ENCODE measurements at regions not wholly inside any gene's neighbourhood (a gene's known extent, or its start where the extent isn't known, plus 50 kb on each side); places are given as distances from the start of the nearest gene placed in this dataset.

GRCh38 chr6:1066449-1067090 lies 245.3 kb upstream of the FOXQ1 start:
- Mint-ChIP-seq H3K27me3 (peaks cover 30% of the 10 kb centered on the region), H3K27ac (no peak overlapping the region), H3K4me3 (no peak overlapping the region), H3K9me3 (no peaks in the 10 kb centered on the region), H3K4me1 (no peaks in the 10 kb centered on the region)
- DNase-seq (no peak), ATAC-seq (no peak)

DNA sequence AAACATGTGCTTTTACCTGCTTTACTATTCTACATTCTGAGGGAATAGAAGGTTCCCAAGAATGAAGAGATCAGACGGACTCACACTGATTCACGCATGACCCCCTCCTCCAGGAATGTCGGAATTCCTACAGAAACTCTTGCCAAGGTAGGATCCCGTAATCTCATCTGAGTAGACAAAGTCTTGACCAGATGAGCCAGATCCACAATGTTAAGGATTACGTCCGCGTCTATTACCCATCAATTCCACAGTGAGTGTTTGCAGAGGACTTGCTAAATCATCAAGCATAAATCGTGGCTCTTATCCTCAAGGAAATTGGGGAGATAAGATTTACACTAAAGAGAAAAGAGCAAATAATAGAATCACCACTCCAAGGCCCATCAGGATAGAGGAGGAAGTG lies 245.9 kb upstream of the FOXQ1 start:
- H3K27ac Mint-ChIP-seq = no peak overlapping the region
- no peaks in the 10 kb centered on the region for H3K9me3 Mint-ChIP-seq
- peaks cover 33% of the 10 kb centered on the region for H3K27me3 Mint-ChIP-seq
- no peak for ATAC-seq
- DNase-seq = no peak
- H3K4me3 Mint-ChIP-seq = no peak overlapping the region
- no peaks in the 10 kb centered on the region for H3K4me1 Mint-ChIP-seq

DNA sequence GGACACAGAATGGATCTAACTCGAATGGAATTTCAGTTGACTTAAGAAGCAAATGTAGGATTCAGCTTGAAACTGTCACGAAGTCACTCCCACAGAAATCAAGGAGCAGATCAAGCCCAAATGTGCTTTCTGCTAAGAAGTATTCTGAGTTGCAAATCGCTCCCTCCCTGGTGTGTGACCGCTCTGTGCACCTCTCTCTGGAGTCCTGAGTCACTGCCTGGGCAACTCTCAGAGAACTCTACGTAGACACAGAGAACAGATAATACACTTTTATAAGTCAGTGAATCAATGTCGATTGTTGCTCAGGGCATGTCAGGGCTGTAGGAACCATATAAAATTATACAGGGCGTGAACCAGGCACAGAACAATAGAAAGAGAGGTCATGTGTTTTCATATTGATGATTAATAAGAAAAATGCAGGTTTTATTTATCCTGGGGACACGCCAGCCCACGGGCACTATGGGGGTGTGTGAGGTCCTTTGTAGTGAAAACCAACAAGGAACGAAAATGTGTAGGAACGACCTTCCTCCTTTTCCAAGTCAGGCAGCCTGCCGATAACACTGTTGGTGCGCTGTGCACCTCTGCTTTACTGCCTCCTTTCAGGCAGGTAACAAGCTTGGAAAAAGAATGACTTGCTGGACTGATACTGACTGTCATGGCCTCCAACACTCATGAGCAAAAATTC lies 248.1 kb upstream of the FOXQ1 start:
- Mint-ChIP-seq H3K9me3 (no peaks in the 10 kb centered on the region), H3K4me3 (no peak overlapping the region), H3K4me1 (no peaks in the 10 kb centered on the region), H3K27me3 (peaks cover 15% of the 10 kb centered on the region), H3K27ac (no peak overlapping the region)
- no peak for DNase-seq
- no peak for ATAC-seq

DNA sequence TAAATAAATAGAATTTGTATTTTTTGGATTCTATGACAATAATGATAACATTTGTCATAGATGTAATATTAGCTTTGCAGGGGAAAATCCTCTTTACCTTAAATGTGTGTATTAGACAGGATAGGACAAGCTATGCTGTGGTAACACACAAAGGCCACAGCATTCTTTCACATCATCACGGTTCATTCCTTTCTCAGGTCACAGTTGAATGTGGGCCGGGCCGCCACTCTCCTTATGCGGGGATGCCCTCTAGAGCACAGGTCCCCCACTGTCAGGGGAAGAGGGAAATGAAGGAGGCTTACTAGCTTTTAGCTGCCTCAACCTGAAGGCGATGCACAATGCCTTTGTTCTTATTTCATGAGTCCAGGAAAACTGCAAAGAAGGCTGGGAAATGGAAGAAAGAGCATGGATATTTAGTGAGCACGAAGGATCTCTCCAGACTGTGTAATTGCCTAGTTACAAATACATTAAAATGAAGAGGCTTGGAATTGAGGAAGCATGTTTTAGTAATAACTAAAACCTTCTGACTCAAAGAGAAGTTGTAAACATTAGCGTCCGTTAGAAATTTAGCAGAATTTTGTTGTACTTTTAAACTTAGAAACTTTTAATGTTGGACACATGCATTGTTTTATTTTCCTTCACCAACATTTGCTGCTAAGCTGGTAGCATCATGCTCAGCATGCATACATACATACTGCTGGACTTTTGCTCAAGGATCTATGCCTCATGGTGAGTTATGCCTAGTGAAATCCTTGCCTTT lies 248.9 kb upstream of the FOXQ1 start:
- Mint-ChIP-seq H3K27me3 (peaks cover 12% of the 10 kb centered on the region), H3K9me3 (no peaks in the 10 kb centered on the region), H3K4me1 (no peaks in the 10 kb centered on the region), H3K27ac (no peak overlapping the region), H3K4me3 (no peak overlapping the region)
- ATAC-seq (peak; percentile 48), DNase-seq (no peak)

GRCh38 chr6:1059596-1059995 lies 252.3 kb upstream of the FOXQ1 start:
- no peaks in the 10 kb centered on the region for H3K4me1 Mint-ChIP-seq
- no peak for ATAC-seq
- H3K9me3 Mint-ChIP-seq = no peaks in the 10 kb centered on the region
- H3K27me3 Mint-ChIP-seq = peaks cover 12% of the 10 kb centered on the region
- H3K27ac Mint-ChIP-seq = no peak overlapping the region
- no peak for DNase-seq
- no peak overlapping the region for H3K4me3 Mint-ChIP-seq

DNA sequence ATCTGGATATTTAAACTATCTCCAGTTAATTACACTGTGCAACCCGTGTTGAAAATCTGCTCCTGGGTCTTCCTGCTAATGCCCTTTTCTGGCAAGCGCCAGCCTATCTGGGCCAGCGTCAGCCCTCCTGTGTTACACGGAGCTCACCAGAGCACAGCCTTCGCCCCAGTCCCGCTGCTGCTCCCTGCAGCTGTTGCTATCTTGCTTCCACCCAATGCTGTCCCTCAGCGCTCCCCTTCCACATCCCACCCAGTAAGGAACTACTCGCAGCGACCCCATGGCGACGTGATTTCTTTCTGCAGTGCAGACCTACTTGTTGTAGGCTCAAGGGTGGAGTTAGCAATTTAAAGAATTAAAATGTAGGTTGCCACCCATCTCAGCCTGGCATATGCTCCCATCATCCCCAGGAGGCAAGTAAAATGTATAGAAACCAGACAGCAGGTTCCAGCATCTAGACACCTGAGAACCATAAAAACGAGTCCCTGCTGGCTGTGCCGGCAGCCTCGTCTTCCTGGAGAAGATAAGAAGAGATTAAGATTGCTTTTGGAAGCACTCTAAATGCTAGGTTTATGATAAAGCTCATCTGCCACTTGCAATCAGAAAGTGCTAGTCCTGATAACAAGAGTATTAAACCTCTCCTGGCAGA lies 254.3 kb upstream of the FOXQ1 start:
- DNase-seq (no peak), ATAC-seq (no peak)
- no peaks in the 10 kb centered on the region for H3K4me1 Mint-ChIP-seq
- no peak overlapping the region for H3K4me3 Mint-ChIP-seq
- H3K27me3 Mint-ChIP-seq = peaks cover 12% of the 10 kb centered on the region
- no peaks in the 10 kb centered on the region for H3K9me3 Mint-ChIP-seq
- H3K27ac Mint-ChIP-seq = no peak overlapping the region

DNA sequence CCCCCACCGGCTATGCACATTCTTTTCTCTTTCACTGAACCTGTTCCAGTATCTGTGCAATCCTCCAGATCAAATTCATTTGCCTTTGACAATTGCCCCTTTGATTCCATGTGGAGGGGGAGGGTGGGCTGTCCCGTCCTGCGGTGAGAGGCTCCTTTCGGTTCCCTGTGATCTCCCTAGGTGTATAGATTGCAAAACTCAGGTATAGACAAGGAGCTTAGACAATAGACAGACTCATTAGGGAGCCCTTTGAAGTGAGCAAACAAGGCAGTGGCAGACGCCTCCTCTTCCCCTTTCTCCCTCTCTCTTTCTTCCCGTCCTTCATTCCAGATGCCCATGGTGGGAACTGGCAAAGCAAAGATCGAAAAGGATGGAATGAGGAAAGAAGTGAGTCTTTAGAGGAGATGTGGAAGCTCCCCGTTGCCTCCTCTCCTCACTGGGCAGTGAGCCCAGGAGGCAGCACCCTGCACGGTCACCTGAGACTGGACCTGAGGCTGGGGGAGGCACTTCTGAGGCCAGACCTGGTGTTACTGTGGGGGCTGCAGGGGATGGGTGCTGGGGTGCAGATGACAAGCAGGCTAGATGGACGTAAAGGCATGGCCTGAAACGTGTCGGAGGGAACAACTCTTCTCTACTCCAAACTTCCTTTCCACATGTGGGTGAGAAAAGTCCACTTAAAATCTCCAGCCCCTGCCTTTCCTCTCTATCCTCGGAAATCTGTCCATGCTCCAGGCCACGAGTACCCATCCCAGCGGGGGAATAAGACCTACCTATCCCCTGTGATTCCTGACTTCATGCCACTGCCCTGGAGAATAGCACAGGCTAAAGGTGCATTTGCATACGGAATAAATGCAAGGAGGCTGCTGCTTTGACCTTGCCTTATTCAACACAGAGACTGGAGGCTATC lies 256.6 kb upstream of the FOXQ1 start:
- Mint-ChIP-seq H3K4me3 (no peak overlapping the region), H3K4me1 (no peaks in the 10 kb centered on the region), H3K27me3 (peaks cover 19% of the 10 kb centered on the region), H3K9me3 (no peaks in the 10 kb centered on the region), H3K27ac (peak overlapping the region in 1 of 2 donors; percentile 88)
- no peak for DNase-seq
- ATAC-seq = no peak

DNA sequence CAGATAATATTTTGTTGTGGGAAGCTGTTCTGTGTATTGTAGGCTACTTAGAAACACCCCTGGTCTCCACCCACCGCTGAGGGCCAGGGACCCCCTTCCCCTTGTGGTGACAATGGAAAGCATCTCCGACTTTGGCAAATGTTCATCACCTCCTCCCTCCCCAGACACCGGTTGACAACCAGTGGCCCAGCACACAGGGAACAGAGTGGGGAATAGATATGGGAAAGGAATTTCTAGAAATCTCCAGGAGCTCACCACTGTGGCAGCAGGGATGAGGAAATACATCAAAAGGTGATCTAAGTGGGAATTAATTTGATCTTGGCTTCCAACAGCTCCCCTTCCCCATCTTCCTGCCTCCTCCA lies 257.3 kb upstream of the FOXQ1 start:
- ATAC-seq = no peak
- Mint-ChIP-seq H3K9me3 (no peaks in the 10 kb centered on the region), H3K4me3 (no peak overlapping the region), H3K4me1 (no peaks in the 10 kb centered on the region), H3K27ac (no peak overlapping the region), H3K27me3 (peaks cover 25% of the 10 kb centered on the region)
- DNase-seq = no peak

DNA sequence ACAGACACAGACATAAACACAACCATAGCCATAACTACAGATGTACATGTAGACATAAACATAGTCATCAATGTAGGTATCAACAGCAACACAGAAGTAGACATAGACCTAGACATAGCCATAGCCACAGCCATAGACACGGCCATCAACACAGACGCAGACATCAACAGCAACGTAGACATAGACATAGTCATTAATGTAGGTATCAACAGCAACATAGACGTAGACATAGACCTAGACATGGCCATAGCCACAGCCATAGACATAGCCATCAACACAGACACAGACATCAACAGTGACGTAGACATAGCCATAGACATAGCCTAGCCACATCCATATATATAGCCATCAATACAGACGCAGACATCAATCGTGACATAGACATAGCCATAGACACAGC lies 258.3 kb upstream of the FOXQ1 start:
- no peaks in the 10 kb centered on the region for H3K4me1 Mint-ChIP-seq
- H3K27ac Mint-ChIP-seq = no peak overlapping the region
- ATAC-seq (peak; percentile 53), DNase-seq (no peak)
- no peak overlapping the region for H3K4me3 Mint-ChIP-seq
- peaks cover 32% of the 10 kb centered on the region for H3K27me3 Mint-ChIP-seq
- H3K9me3 Mint-ChIP-seq = no peaks in the 10 kb centered on the region

DNA sequence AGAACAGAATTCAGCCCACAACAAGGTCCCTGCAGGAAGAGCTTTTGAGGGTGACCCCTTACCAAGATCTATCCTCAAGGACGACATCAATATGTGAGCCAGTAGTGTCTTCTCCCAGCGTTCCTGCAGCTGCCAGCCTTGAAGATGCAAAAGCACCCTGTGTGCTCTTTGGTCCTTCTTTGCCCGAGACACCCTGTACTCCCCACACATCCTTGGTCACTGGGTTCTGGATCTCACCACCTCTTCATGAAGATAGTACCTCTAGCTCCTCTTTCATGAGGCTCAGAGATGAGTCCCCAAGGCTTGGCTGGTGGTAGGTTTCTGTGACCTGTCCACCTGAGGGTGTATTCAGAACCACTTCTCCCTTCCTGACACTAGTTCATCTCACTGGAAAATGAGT lies 259.6 kb upstream of the FOXQ1 start:
- H3K4me1 Mint-ChIP-seq = no peaks in the 10 kb centered on the region
- H3K9me3 Mint-ChIP-seq = no peaks in the 10 kb centered on the region
- H3K4me3 Mint-ChIP-seq = no peak overlapping the region
- no peak overlapping the region for H3K27ac Mint-ChIP-seq
- peaks cover 43% of the 10 kb centered on the region for H3K27me3 Mint-ChIP-seq
- no peak for ATAC-seq
- no peak for DNase-seq

- H3K9me3 Mint-ChIP-seq = no peaks in the 10 kb centered on the region
- DNase-seq = no peak
- H3K4me1 Mint-ChIP-seq = no peaks in the 10 kb centered on the region
- H3K27me3 Mint-ChIP-seq = peaks cover 62% of the 10 kb centered on the region
- no peak for ATAC-seq
- no peak overlapping the region for H3K4me3 Mint-ChIP-seq
- H3K27ac Mint-ChIP-seq = no peak overlapping the region
These were observed 262.0 kb upstream of the FOXQ1 start for GRCh38 chr6:1049900-1050299.

DNA sequence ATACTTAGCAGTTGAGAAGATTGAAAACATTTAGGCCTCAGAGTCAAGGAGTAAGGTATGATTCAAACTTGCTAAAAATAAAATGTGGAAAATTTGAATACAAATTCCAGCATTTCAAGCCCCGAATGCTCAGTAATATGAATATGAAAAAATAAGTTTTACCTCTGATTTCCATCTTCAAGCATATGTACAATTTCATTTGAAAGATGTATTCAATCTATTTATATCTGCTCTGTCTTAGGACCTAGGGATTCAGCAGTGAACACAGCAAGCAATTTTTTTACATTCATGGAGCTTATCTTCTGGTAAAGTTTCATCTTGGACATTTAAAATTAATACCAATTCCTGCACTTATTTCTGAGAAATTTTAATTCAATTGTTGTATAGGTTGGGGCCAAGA lies 262.7 kb upstream of the FOXQ1 start:
- ATAC-seq (no peak), DNase-seq (no peak)
- Mint-ChIP-seq H3K4me3 (no peak overlapping the region), H3K4me1 (no peaks in the 10 kb centered on the region), H3K27me3 (peaks cover 70% of the 10 kb centered on the region), H3K27ac (no peak overlapping the region), H3K9me3 (no peaks in the 10 kb centered on the region)

GRCh38 chr6:1047981-1048541 lies 263.8 kb upstream of the FOXQ1 start:
- no peaks in the 10 kb centered on the region for H3K9me3 Mint-ChIP-seq
- H3K27ac Mint-ChIP-seq = no peak overlapping the region
- DNase-seq = no peak
- no peak for ATAC-seq
- no peak overlapping the region for H3K4me3 Mint-ChIP-seq
- no peaks in the 10 kb centered on the region for H3K4me1 Mint-ChIP-seq
- peaks cover 81% of the 10 kb centered on the region for H3K27me3 Mint-ChIP-seq

DNA sequence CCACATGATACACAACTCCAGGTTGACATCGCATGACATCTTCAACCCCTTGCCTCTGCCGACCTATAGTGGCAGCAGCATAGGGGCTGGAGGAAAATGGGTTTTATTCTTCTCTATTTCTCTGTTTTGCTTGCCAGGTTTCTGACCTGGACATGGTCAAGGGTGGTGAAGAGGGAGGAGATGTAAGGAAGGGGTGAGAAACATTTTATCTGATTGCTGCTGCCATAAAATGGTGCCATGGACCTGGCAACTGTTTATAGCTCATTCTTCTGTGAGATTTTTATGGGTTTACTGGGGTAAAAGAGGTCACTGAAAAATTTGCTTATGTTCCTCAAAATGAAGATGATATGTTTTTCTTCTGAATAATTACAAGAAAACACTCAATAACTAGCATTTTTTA lies 266.7 kb upstream of the FOXQ1 start:
- DNase-seq (no peak), ATAC-seq (no peak)
- H3K27me3 Mint-ChIP-seq = peaks cover 81% of the 10 kb centered on the region
- no peak overlapping the region for H3K27ac Mint-ChIP-seq
- H3K4me3 Mint-ChIP-seq = no peak overlapping the region
- no peaks in the 10 kb centered on the region for H3K4me1 Mint-ChIP-seq
- no peaks in the 10 kb centered on the region for H3K9me3 Mint-ChIP-seq
